Stomach (tissue), 8 donors: ENCODE measurements at regions not wholly inside any gene's neighbourhood (a gene's known extent, or its start where the extent isn't known, plus 50 kb on each side); places are given as distances from the start of the nearest gene placed in this dataset.

Source experiments
- DNase-seq, 2 donors: peaks; one replicate each; pipeline versions ENCODE4 v3.0.0 to v3.0.0-alpha.2; 2013 to 2019
- H3K27ac ChIP-seq, 5 donors: fragments of 200-600 bp in 4 of 5; sonication (generic) in 4 of 5; one replicate each; pipeline ENCODE4 v1.5.1; 2013 to 2019; ENCODE audit warnings: mild to moderate bottlenecking in 1 of 5, moderate library complexity in 1 of 5
- H3K27me3 ChIP-seq, 3 donors: fragments of 200-600 bp; sonication (generic); one replicate each; pipeline ENCODE4 v1.5.1; 2017 to 2019; ENCODE audit warnings: mixed run types in 1 of 3
- H3K36me3 ChIP-seq, 4 donors: fragments of 200-600 bp; sonication (generic); 1 replicate in 3 of 4; 2 replicates in 1 of 4; pipeline ENCODE4 v1.5.1; 2016 to 2019
- H3K4me1 ChIP-seq, 4 donors: fragments of 200-600 bp; sonication (generic); one replicate each; pipeline ENCODE4 v1.5.1; 2016 to 2019
- H3K4me3 ChIP-seq, 4 donors: fragments of 200-600 bp; sonication (generic) in 3 of 4; one replicate each; pipeline ENCODE4 v1.5.1; 2016 to 2019; ENCODE audit warnings: mild to moderate bottlenecking in 1 of 4
- H3K9me3 ChIP-seq, 4 donors: fragments of 200-600 bp; sonication (generic); one replicate each; pipeline ENCODE4 v1.5.1; 2016 to 2019
- CTCF ChIP-seq, 7 experiments: fragments of 450-650 bp in 4 of 7; fragments of 200-600 bp in 3 of 7; sonication (generic) in 3 of 7; IDR thresholded peaks; one replicate each; pipeline ENCODE4 v1.5.1; 2016 to 2019; ENCODE audit warnings: antibody characterized with exemption in 7 of 7, control low read depth in 2 of 7, mild to moderate bottlenecking in 1 of 7
- EP300 ChIP-seq: sonication (generic); formaldehyde crosslinking; IDR thresholded peaks from one replicate; pipeline ENCODE4 v1.6.1; 2017; ENCODE audit warnings: antibody characterized with exemption
- POLR2A ChIP-seq, 4 donors: fragments of 450-650 bp; IDR thresholded peaks; one replicate each; pipeline ENCODE4 v1.6.1; 2016; ENCODE audit warnings: antibody characterized with exemption in 4 of 4, control low read depth in 2 of 4, mild to moderate bottlenecking in 1 of 4, moderate library complexity in 1 of 4
- POLR2AphosphoS5 ChIP-seq, 3 donors: sonication (generic); formaldehyde crosslinking; IDR thresholded peaks; one replicate each; pipeline ENCODE4 v1.6.1; 2016; ENCODE audit warnings: antibody characterized with exemption in 3 of 3
- WGBS, 5 donors: extraction: QIAGEN DNeasy Blood & Tissue Kit in 3 of 5; methylation state at CpG; one replicate each; pipeline versions ENCODE4 v1.1.5 to v1.1.7; 2013 to 2018; 5-methylcytosine and 5-hydroxymethylcytosine counted together
- intact Hi-C: fragments of 100-400 bp; cut with DNase I; formaldehyde crosslinking; loops from one replicate; pipeline ENCODE4 v1.15.1; 2023; ENCODE audit warnings: low total_unique reads
- donor health status: healthy with polysubstance abuse.
- donor health status: Bipolar disorder and iron deficiency.
- donor health status: healthy.

- Histone ChIP-seq H3K9me3 (no peaks in the 10 kb centered on the region), H3K4me1 (no peaks in the 10 kb centered on the region), H3K27me3 (no peaks in the 10 kb centered on the region), H3K36me3 (no peaks in the 10 kb centered on the region), H3K4me3 (no peak overlapping the region), H3K27ac (no peak overlapping the region)
- 86 to 99% (median 93%) methylated on average over 1 of the region's 1 CpG for WGBS, 5 donors
- intact Hi-C loops = no loop called here
- TF ChIP-seq EP300 (no peak), CTCF (IDR thresholded peaks at IDR 0.05) (no peak), POLR2AphosphoS5 (IDR thresholded peaks at IDR 0.05) (no peak), POLR2A (IDR thresholded peaks at IDR 0.05) (no peak)
- no peak for DNase-seq
Observed at GRCh38 chr2:14516844-14517243, 115.7 kb upstream of the LRATD1 start.

GRCh38 chr2:14517731-14518130, 114.8 kb upstream of the LRATD1 start:
- WGBS, 5 donors = 75 to 84% (median 80%) methylated on average over 4 of the region's 4 CpGs
- Histone ChIP-seq H3K4me3 (no peak overlapping the region), H3K27ac (no peak overlapping the region), H3K36me3 (no peaks in the 10 kb centered on the region), H3K9me3 (no peaks in the 10 kb centered on the region), H3K4me1 (no peaks in the 10 kb centered on the region), H3K27me3 (no peaks in the 10 kb centered on the region)
- no peak for DNase-seq
- no peak for TF ChIP-seq EP300
- TF ChIP-seq POLR2AphosphoS5 (IDR thresholded peaks at IDR 0.05) = no peak
- TF ChIP-seq POLR2A (IDR thresholded peaks at IDR 0.05) = no peak
- no peak for TF ChIP-seq CTCF (IDR thresholded peaks at IDR 0.05)
- intact Hi-C loops = no loop called here

- no peak for DNase-seq
- H3K27me3 ChIP-seq = no peaks in the 10 kb centered on the region
- no peak overlapping the region for H3K27ac ChIP-seq
- intact Hi-C loops = no loop called here
- WGBS, 5 donors = 82 to 96% (median 90%) methylated on average over 9 to 10 of the region's 10 CpGs
- no peaks in the 10 kb centered on the region for H3K9me3 ChIP-seq
- H3K4me3 ChIP-seq = no peak overlapping the region
- TF ChIP-seq CTCF (IDR thresholded peaks at IDR 0.05) (no peak), POLR2A (IDR thresholded peaks at IDR 0.05) (no peak), EP300 (no peak), POLR2AphosphoS5 (IDR thresholded peaks at IDR 0.05) (no peak)
- no peaks in the 10 kb centered on the region for H3K36me3 ChIP-seq
- no peaks in the 10 kb centered on the region for H3K4me1 ChIP-seq
Observed at GRCh38 chr2:14520385-14520945, 112.1 kb upstream of the LRATD1 start.

- no peaks in the 10 kb centered on the region for H3K9me3 ChIP-seq
- H3K4me3 ChIP-seq = no peak overlapping the region
- TF ChIP-seq CTCF (IDR thresholded peaks at IDR 0.05) (no peak), POLR2A (IDR thresholded peaks at IDR 0.05) (no peak), EP300 (no peak), POLR2AphosphoS5 (IDR thresholded peaks at IDR 0.05) (no peak)
- no peaks in the 10 kb centered on the region for H3K4me1 ChIP-seq
- intact Hi-C loops = no loop called here
- WGBS, 5 donors = 75 to 84% (median 82%) methylated on average over 7 of the region's 7 CpGs
- H3K27me3 ChIP-seq = no peaks in the 10 kb centered on the region
- no peaks in the 10 kb centered on the region for H3K36me3 ChIP-seq
- DNase-seq = no peak
- H3K27ac ChIP-seq = no peak overlapping the region
Observed at GRCh38 chr2:14524041-14524802, 108.3 kb upstream of the LRATD1 start.
